ENCODE measurements at regions not wholly inside any gene's neighbourhood (a gene's known extent, or its start where the extent isn't known, plus 50 kb on each side); places are given as distances from the start of the nearest gene placed in this dataset.

GRCh38 chr12:77720258-77720657 lies 110.4 kb upstream of the NAV3 start:
- ATAC-seq (no peak), DNase-seq (ENCODE audit: low read depth, low spot score) (no peak)
- Histone ChIP-seq H3K36me3 (ENCODE audit: control insufficient read depth, insufficient read depth, low read length) (no peaks in the 10 kb centered on the region), H3K9me3 (ENCODE audit: control insufficient read depth, insufficient read depth, low read depth, low read length) (no peaks in the 10 kb centered on the region), H3K27ac (ENCODE audit: low read length) (no peak overlapping the region), H3K27me3 (ENCODE audit: control insufficient read depth, insufficient read depth, low read length) (no peaks in the 10 kb centered on the region), H3K4me1 (ENCODE audit: control insufficient read depth, insufficient read depth, low read length) (no peaks in the 10 kb centered on the region), H3K4me3 (ENCODE audit: low read depth in 2 of 2, low read length in 2 of 2) (no peak overlapping the region)
- BruUV-seq (replicated peaks) = no TSS peak
- no peak for TF ChIP-seq SIN3A (IDR thresholded peaks at IDR 0.05; ENCODE audit: borderline replicate concordance, insufficient read depth, low read depth, low read length)
- peak; percentile 26; the same call in 1 of the 2 replicates for TF ChIP-seq CTCF (IDR thresholded peaks at IDR 0.05)
- TF ChIP-seq POLR2AphosphoS5 (IDR thresholded peaks at IDR 0.05; ENCODE audit: low read depth, low read length) = no peak
- TF ChIP-seq TCF7L2 (IDR thresholded peaks at IDR 0.05; ENCODE audit: low read depth, low read length) = no peak
- no peak for TF ChIP-seq REST (IDR thresholded peaks at IDR 0.05; ENCODE audit: insufficient read depth in 1 of 2, low read depth in 2 of 2, low read length in 1 of 2)
- in situ Hi-C loops (cut with HindIII; ENCODE audit: low pct_unique_long_range_greater_than_20kb, low sequenced_read_pairs) = no loop called here
- CTCF ChIA-PET = no interaction called here
- POLR2A ChIA-PET = no interaction called here
- intact Hi-C loops (cut with micrococcal nuclease; ENCODE audit: unreplicated experiment) = no loop called here

- ChIA-PET CTCF (no interaction called here), POLR2A (no interaction called here)
- Histone ChIP-seq H3K27me3 (ENCODE audit: control insufficient read depth, insufficient read depth, low read length) (no peaks in the 10 kb centered on the region), H3K4me3 (ENCODE audit: low read depth in 2 of 2, low read length in 2 of 2) (no peak overlapping the region), H3K27ac (ENCODE audit: low read length) (no peak overlapping the region), H3K9me3 (ENCODE audit: control insufficient read depth, insufficient read depth, low read depth, low read length) (no peaks in the 10 kb centered on the region), H3K36me3 (ENCODE audit: control insufficient read depth, insufficient read depth, low read length) (no peaks in the 10 kb centered on the region), H3K4me1 (ENCODE audit: control insufficient read depth, insufficient read depth, low read length) (no peaks in the 10 kb centered on the region)
- no peak for ATAC-seq
- in situ Hi-C loops (cut with HindIII; ENCODE audit: low pct_unique_long_range_greater_than_20kb, low sequenced_read_pairs) = no loop called here
- BruUV-seq (replicated peaks) = no TSS peak
- TF ChIP-seq TCF7L2 (IDR thresholded peaks at IDR 0.05; ENCODE audit: low read depth, low read length) = no peak
- TF ChIP-seq CTCF (IDR thresholded peaks at IDR 0.05) = no peak
- TF ChIP-seq REST (IDR thresholded peaks at IDR 0.05; ENCODE audit: insufficient read depth in 1 of 2, low read depth in 2 of 2, low read length in 1 of 2) = no peak
- no peak for TF ChIP-seq SIN3A (IDR thresholded peaks at IDR 0.05; ENCODE audit: borderline replicate concordance, insufficient read depth, low read depth, low read length)
- no peak for TF ChIP-seq POLR2AphosphoS5 (IDR thresholded peaks at IDR 0.05; ENCODE audit: low read depth, low read length)
- intact Hi-C loops (cut with micrococcal nuclease; ENCODE audit: unreplicated experiment) = no loop called here
- no peak for DNase-seq (ENCODE audit: low read depth, low spot score)
Observed at GRCh38 chr12:77710209-77710608, 120.5 kb upstream of the NAV3 start.

Measured in Panc1 (cell line).